HCT116 (cell line): ENCODE measurements at regions not wholly inside any gene's neighbourhood (a gene's known extent, or its start where the extent isn't known, plus 50 kb on each side); places are given as distances from the start of the nearest gene placed in this dataset.
"Not testable (repeated sequence)": the region's sequence is repeated elsewhere in the genome, so short reads cannot be mapped to it uniquely, and the experiment has no call there.

Experiments
- ATAC-seq: fragments of 200-7000 bp; cut with Tn5 transposase; 2 replicates; pipeline ENCODE4 v1.9.1; 2020; ENCODE audit warnings: mild to moderate bottlenecking, moderate library complexity
- BruUV-seq: library from RNA; stranded (reverse); fragments of 400-500 nt; replicated peaks from 2 replicates; lab custom pipeline; 2021; lab: Mats Ljungman, UMichigan
- CTCF ChIA-PET: fragments of 300-600 bp; sonication (Branson Sonifier 250); formaldehyde crosslinking; loops from one replicate; lab custom pipeline; 2021; ENCODE audit warnings: antibody characterized with exemption; lab: Charles Lee
- POLR2A ChIA-PET: fragments of 300-600, 350-600 bp; sonication (Branson Sonifier 250); formaldehyde crosslinking; loops from one replicate; lab custom pipeline; 2021; ENCODE audit warnings: antibody characterized with exemption; lab: Charles Lee
- RAD21 ChIA-PET, 2 experiments: fragments of 300-600 bp; sonication (Branson Sonifier 250); formaldehyde crosslinking; loops; one replicate each; lab custom pipeline; 2023; ENCODE audit warnings: low total read pairs in 2 of 2; ENCODE audit not compliant: uncharacterized antibody in 2 of 2, unreplicated experiment in 2 of 2, low non-redundant PET in 1 of 2; lab: Charles Lee
- DNase-seq: peaks from one replicate; pipeline ENCODE4 v3.0.0-alpha.2; 2010; ENCODE audit warnings: low read depth, low spot score
- H2AFZ ChIP-seq: fragments of 200-600 bp; shearing (Covaris generic), sonication (generic); 2 replicates; pipeline ENCODE4 v1.6.1; 2017; ENCODE audit warnings: low read depth, mixed run types, mixed read lengths, antibody characterized with exemption, low read length; ENCODE audit not compliant: poor library complexity, severe bottlenecking
- H3K27ac ChIP-seq: 2 replicates; pipeline ENCODE4 v1.5.1; 2012; ENCODE audit warnings: low read depth, low read length
- H3K27me3 ChIP-seq: fragments of 200-600 bp; sonication (generic); 2 replicates; pipeline ENCODE4 v1.6.1; 2016; ENCODE audit warnings: mixed run types, low read length, mixed read lengths; ENCODE audit not compliant: insufficient read depth
- H3K36me3 ChIP-seq, 2 experiments: fragments of 200-500 bp in 1 of 2; fragments of 200-600 bp in 1 of 2; sonication (Bioruptor generic) in 1 of 2; sonication (generic) in 1 of 2; 2 replicates each; pipeline versions ENCODE4 v1.5.1 to v1.6.1; 2014 to 2016; ENCODE audit warnings: low read length in 2 of 2, inconsistent platforms in 1 of 2, mixed read lengths in 1 of 2, mixed run types in 1 of 2; ENCODE audit not compliant: insufficient read depth in 2 of 2, control insufficient read depth in 1 of 2
- H3K4me1 ChIP-seq, 2 experiments: fragments of 200-600 bp in 1 of 2; sonication (generic) in 1 of 2; 2 replicates each; pipeline versions ENCODE4 v1.5.1 to v1.6.1; 2012 to 2017; ENCODE audit warnings: low read length in 2 of 2, inconsistent platforms in 1 of 2, mild to moderate bottlenecking in 1 of 2, mixed read lengths in 1 of 2, mixed run types in 1 of 2, moderate library complexity in 1 of 2; ENCODE audit not compliant: insufficient read depth in 2 of 2, control insufficient read depth in 1 of 2
- H3K4me2 ChIP-seq: fragments of 200-600 bp; sonication (generic); 2 replicates; pipeline ENCODE4 v1.6.1; 2017; ENCODE audit warnings: mixed run types, low read length, mixed read lengths
- H3K4me3 ChIP-seq, 2 experiments: fragments of 200-600 bp in 1 of 2; sonication (generic) in 1 of 2; replicated peaks in 1 of 2; 2 replicates each; pipeline ENCODE4 v1.5.1; 2011 to 2016; ENCODE audit warnings: low read length in 2 of 2, control low read depth in 1 of 2, low read depth in 1 of 2, mild to moderate bottlenecking in 1 of 2, mixed read lengths in 1 of 2, mixed run types in 1 of 2
- H3K79me2 ChIP-seq: fragments of 200-600 bp; sonication (generic); 2 replicates; pipeline ENCODE4 v1.6.1; 2017; ENCODE audit warnings: mild to moderate bottlenecking, mixed run types, low read length, moderate library complexity, mixed read lengths; ENCODE audit not compliant: insufficient read depth
- H3K9ac ChIP-seq: fragments of 200-600 bp; sonication (generic); 2 replicates; pipeline ENCODE4 v1.6.1; 2016; ENCODE audit warnings: low read length, mixed read lengths
- H3K9me2 ChIP-seq: fragments of 200-600 bp; sonication (generic), shearing (Covaris generic); 2 replicates; pipeline ENCODE4 v1.6.1; 2017; ENCODE audit warnings: mixed run types, mild to moderate bottlenecking, moderate library complexity; ENCODE audit not compliant: insufficient read depth
- H3K9me3 ChIP-seq, 2 experiments: fragments of 200-500 bp in 1 of 2; fragments of 200-600 bp in 1 of 2; sonication (Bioruptor generic) in 1 of 2; sonication (generic) in 1 of 2; 2 replicates each; pipeline ENCODE4 v1.6.1; 2014 to 2017; ENCODE audit warnings: low read length in 2 of 2, mixed read lengths in 2 of 2, inconsistent platforms in 1 of 2, low read depth in 1 of 2, mild to moderate bottlenecking in 1 of 2, mixed run types in 1 of 2, moderate library complexity in 1 of 2; ENCODE audit not compliant: control insufficient read depth in 1 of 2, insufficient read depth in 1 of 2
- H4K20me1 ChIP-seq: fragments of 200-600 bp; sonication (generic), shearing (Covaris generic); 2 replicates; pipeline ENCODE4 v1.6.1; 2017; ENCODE audit warnings: mixed run types, mild to moderate bottlenecking, moderate library complexity; ENCODE audit not compliant: insufficient read depth
- CBX3 ChIP-seq: IDR thresholded peaks from 2 replicates; pipeline ENCODE4 v1.6.1; 2012; ENCODE audit warnings: low read depth
- EZH2 ChIP-seq: fragments of 200-600 bp; sonication (generic); IDR thresholded peaks from 2 replicates; pipeline ENCODE4 v1.6.1; 2017; ENCODE audit warnings: antibody characterized with exemption, mixed run types
- EZH2phosphoT487 ChIP-seq: fragments of 200-600 bp; IDR thresholded peaks from 2 replicates; pipeline ENCODE4 v1.6.1; 2018; ENCODE audit warnings: antibody characterized with exemption, borderline replicate concordance
- JUND ChIP-seq: IDR thresholded peaks from 2 replicates; pipeline ENCODE4 v1.6.1; 2012
- POLR2AphosphoS5 ChIP-seq: IDR thresholded peaks from 2 replicates; pipeline ENCODE4 v1.6.1; 2011; ENCODE audit warnings: mild to moderate bottlenecking, low read depth, low read length, moderate library complexity
- RAD21 ChIP-seq: IDR thresholded peaks from 2 replicates; pipeline ENCODE4 v1.6.1; 2012; ENCODE audit warnings: low read depth, mild to moderate bottlenecking
- SRF ChIP-seq: IDR thresholded peaks from 2 replicates; pipeline ENCODE4 v1.6.1; 2012; ENCODE audit warnings: low read depth
- TCF7L2 ChIP-seq: IDR thresholded peaks from 2 replicates; pipeline ENCODE4 v1.7.0; 2011; ENCODE audit warnings: borderline replicate concordance, inconsistent platforms; ENCODE audit not compliant: insufficient read depth, insufficient read length; ENCODE audit errors: extremely low read depth
- intact Hi-C: fragments of 100-400 bp; cut with micrococcal nuclease; formaldehyde crosslinking; loops from 2 replicates; pipeline ENCODE4 v1.10.0; 2022

DNA sequence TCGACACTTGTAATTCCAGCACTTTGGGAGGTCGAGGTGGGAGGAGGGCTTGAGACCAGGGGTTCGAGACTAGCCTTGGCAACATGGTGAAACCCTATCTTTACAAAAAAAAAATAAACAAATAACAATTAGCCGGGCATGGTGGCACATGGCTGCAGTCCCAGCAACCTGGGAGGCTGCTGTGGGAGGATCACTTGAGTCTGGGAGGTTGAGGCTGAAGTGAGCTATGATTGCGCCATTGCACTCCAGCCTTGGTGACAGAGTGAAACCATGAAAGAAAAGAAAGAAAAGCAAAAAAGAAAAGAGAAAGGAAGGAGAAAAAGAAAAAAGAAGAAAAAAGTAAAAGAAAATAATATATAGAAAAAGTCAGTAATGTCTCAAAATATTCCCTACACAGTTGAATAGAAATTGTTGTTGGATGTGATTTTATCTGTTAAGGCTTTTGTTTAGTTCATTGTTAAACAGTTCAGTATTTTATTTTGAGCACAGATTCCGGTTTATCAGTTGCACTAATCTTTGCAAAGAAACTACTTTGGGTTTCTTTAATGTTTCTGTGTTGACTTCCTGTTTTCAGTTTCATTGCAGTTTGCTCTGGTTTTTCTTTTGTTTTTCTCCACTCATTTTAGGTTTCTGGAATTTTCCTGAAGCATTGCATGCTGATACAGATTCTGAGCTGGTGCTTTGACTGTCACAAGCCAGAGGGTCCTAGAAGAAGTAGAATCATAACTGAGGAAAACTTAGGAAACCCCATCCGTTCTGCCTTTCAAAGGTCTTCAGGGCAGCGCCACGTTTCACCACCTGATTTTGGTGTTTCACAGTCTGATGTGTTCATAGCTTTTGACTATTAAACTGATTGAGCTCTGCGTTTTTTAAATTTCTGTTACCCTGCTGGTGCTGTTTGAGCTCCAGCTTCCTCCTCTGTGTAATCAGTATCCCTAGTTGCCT lies 378.6 kb upstream of the AMELY start:
- no peak overlapping the region for H3K27ac ChIP-seq
- intact Hi-C loops: no loop called here
- H3K4me1 ChIP-seq: no peaks in the 10 kb centered on the region
- H3K4me2 ChIP-seq: no peak overlapping the region
- ATAC-seq: no peak
- no peaks in the 10 kb centered on the region for H3K9me2 ChIP-seq
- no peaks in the 10 kb centered on the region for H3K79me2 ChIP-seq
- no peaks in the 10 kb centered on the region for H3K36me3 ChIP-seq
- H2AFZ ChIP-seq: no peak overlapping the region
- DNase-seq: no peak
- no peak for TF ChIP-seq TCF7L2
- TF ChIP-seq POLR2AphosphoS5: no peak
- TF ChIP-seq SRF: no peak
- no peak for TF ChIP-seq JUND
- no peak for TF ChIP-seq RAD21
- no peak for TF ChIP-seq EZH2
- no peak for TF ChIP-seq CBX3
- no peak overlapping the region for H3K4me3 ChIP-seq
- no peaks in the 10 kb centered on the region for H3K9me3 ChIP-seq
- BruUV-seq: no TSS peak
- ChIA-PET CTCF (no interaction called here), POLR2A (no interaction called here), RAD21 (no interaction called here)
- H3K9ac ChIP-seq: no peak overlapping the region
- H3K27me3 ChIP-seq: no peaks in the 10 kb centered on the region
- no peaks in the 10 kb centered on the region for H4K20me1 ChIP-seq

DNA sequence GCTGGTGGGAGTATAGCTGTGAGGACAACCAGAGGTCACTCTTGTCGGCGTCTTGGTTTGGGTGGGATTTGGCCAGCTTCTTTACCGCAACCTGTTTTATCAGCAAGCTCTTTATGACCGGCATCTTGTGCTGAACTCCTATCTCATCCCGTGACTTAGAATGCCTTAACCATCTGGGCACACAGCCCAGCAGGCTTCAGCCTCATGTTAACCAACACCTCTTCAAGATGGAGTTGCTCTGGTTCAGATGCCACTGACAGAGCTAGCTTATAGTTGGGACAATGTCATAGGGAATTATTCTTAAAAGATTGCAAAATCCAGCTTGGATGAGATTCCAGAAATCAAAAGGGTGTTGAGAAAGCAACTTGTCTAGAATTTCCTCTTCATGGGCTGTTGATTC lies 377.1 kb upstream of the AMELY start:
- CTCF ChIA-PET: no interaction called here
- no peak for ATAC-seq

DNA sequence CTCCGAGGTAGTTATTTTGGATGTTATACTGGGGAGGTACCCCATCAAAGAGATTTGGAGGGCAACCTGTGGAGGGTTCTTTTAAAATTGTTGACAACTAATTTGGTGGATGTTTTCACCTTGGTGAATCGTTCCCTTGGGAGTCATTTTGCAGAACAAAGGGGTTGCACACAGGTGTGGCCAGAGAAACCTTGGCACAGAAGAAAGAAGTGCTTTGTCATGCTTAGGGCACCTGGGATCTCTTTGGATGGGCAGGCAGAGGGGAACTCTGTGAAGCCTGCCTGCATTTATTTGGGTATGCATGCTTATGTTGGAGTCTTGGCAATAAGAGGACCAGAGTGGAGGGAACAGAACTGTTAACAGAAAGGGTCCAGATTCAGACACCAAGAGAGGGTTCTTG lies 376.4 kb upstream of the AMELY start:
- H3K4me3 ChIP-seq, RAD21 ChIA-PET, BruUV-seq, intact Hi-C loops, H2AFZ ChIP-seq, CTCF ChIA-PET, POLR2A ChIA-PET, ATAC-seq, DNase-seq, H3K36me3 ChIP-seq, H3K9me3 ChIP-seq, H3K9ac ChIP-seq, H3K27me3 ChIP-seq, H3K79me2 ChIP-seq, H4K20me1 ChIP-seq, H3K4me2 ChIP-seq, H3K9me2 ChIP-seq, H3K27ac ChIP-seq, H3K4me1 ChIP-seq: not testable (repeated sequence)

More for the DNA sequence above, 377.1 kb upstream of the AMELY start:
- no peaks in the 10 kb centered on the region for H3K36me3 ChIP-seq
- no peak overlapping the region for H3K4me2 ChIP-seq
- RAD21 ChIA-PET: no interaction called here
- H3K4me3 ChIP-seq: no peak overlapping the region
- no peak for TF ChIP-seq EZH2phosphoT487
- H3K79me2 ChIP-seq: 0 out of 2 replicates have a peak, but pooled peaks cover 4% of the 10 kb centered on the region
- BruUV-seq: no TSS peak
- intact Hi-C loops: no loop called here
- no peaks in the 10 kb centered on the region for H4K20me1 ChIP-seq
- no peaks in the 10 kb centered on the region for H3K27me3 ChIP-seq
- POLR2A ChIA-PET: no interaction called here
- H2AFZ ChIP-seq: no peak overlapping the region
- no peak overlapping the region for H3K9ac ChIP-seq
- no peaks in the 10 kb centered on the region for H3K4me1 ChIP-seq
- H3K9me2 ChIP-seq: no peaks in the 10 kb centered on the region
- no peak overlapping the region for H3K27ac ChIP-seq
- no peak for DNase-seq
- H3K9me3 ChIP-seq: no peaks in the 10 kb centered on the region
